AG04450 (cell line): ENCODE measurements at regions not wholly inside any gene's neighbourhood (a gene's known extent, or its start where the extent isn't known, plus 50 kb on each side); places are given as distances from the start of the nearest gene placed in this dataset.

Experiments used
- CTCF ChIA-PET: fragments of 300-600, 350-600 bp; formaldehyde crosslinking; extraction: SDS; loops from one replicate; lab custom pipeline; 2022; ENCODE audit warnings: antibody characterized with exemption, inconsistent platforms; lab: Charles Lee
- POLR2A ChIA-PET: fragments of 350-600 bp; formaldehyde crosslinking; extraction: SDS; loops from one replicate; lab custom pipeline; 2021; ENCODE audit warnings: antibody characterized with exemption, inconsistent platforms; lab: Yijun Ruan, JAX
- DNase-seq: peaks from one replicate; pipeline ENCODE4 v3.0.0-alpha.2; 2011; ENCODE audit warnings: low read depth, low spot score
- H3K27ac ChIP-seq: one replicate; pipeline ENCODE4 v1.5.1; 2012; ENCODE audit warnings: low read depth, low read length, control low read depth
- H3K27me3 ChIP-seq: one replicate; pipeline ENCODE4 v1.6.0; 2012; ENCODE audit warnings: low read length; ENCODE audit not compliant: control insufficient read depth, insufficient read depth
- H3K4me3 ChIP-seq: 2 replicates; pipeline ENCODE4 v1.5.1; 2011; ENCODE audit warnings: mild to moderate bottlenecking, low read depth, low read length, control low read depth
- H3K9me3 ChIP-seq: 2 replicates; pipeline ENCODE4 v1.5.1; 2012; ENCODE audit warnings: low read length; ENCODE audit not compliant: control insufficient read depth, insufficient read depth
- TF ChIP-seq, protein P1 (sequence below): IDR thresholded peaks from 2 replicates; pipeline ENCODE4 v1.5.1; 2011; ENCODE audit warnings: low read depth, low read length, control low read depth, inconsistent platforms

DNA sequence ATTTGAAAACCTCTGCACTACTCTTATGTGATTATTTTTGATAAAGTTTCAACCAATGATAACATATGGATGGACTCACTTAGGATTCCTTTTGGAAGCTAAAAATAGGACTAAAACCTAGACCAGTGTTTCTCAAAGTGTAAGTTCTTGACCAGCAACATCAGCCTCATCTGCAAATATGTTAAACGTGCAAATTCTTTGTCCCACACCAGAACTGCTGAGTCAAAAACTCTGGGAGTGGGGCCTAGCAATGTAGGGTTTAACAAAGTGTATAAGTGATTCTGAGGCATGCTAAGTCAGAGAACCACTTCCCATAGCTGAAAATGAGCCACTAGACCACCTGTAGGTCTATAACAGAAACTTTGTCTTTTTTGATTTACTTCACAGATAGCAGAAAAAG, 1247.2 kb upstream of the PIK3C3 start:
- POLR2A ChIA-PET = no interaction called here
- CTCF ChIA-PET = no interaction called here
- H3K9me3 ChIP-seq = no peaks in the 10 kb centered on the region
- H3K27ac ChIP-seq = no peak overlapping the region
- TF ChIP-seq, protein P1, sequence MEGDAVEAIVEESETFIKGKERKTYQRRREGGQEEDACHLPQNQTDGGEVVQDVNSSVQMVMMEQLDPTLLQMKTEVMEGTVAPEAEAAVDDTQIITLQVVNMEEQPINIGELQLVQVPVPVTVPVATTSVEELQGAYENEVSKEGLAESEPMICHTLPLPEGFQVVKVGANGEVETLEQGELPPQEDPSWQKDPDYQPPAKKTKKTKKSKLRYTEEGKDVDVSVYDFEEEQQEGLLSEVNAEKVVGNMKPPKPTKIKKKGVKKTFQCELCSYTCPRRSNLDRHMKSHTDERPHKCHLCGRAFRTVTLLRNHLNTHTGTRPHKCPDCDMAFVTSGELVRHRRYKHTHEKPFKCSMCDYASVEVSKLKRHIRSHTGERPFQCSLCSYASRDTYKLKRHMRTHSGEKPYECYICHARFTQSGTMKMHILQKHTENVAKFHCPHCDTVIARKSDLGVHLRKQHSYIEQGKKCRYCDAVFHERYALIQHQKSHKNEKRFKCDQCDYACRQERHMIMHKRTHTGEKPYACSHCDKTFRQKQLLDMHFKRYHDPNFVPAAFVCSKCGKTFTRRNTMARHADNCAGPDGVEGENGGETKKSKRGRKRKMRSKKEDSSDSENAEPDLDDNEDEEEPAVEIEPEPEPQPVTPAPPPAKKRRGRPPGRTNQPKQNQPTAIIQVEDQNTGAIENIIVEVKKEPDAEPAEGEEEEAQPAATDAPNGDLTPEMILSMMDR = no peak
- no peak overlapping the region for H3K4me3 ChIP-seq
- DNase-seq = no peak
- no peaks in the 10 kb centered on the region for H3K27me3 ChIP-seq

DNA sequence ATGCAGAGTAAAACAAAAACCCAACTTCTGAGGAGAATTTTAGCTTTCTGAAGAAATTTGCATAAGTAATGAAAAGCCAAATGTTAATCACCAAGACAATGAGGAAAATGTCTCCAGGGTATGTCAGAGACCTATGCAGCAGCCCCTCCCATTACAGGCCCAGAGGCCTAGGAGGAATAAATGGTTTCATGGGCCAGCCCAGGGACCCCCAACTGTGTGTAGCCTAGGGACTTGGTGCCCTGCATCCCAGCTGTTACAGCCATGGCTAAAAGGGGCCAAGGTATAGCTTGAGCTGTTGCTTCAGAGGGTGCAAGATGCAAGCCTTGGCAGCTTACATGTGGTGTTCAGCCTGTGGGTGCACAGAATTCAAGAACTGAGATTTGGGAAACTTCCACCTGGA, 1256.9 kb upstream of the PIK3C3 start:
- no peak overlapping the region for H3K4me3 ChIP-seq
- POLR2A ChIA-PET = no interaction called here
- no peaks in the 10 kb centered on the region for H3K27me3 ChIP-seq
- TF ChIP-seq, protein P1 = no peak
- no peak overlapping the region for H3K27ac ChIP-seq
- peaks cover 2% of the 10 kb centered on the region; the same call in 1 of the 2 replicates for H3K9me3 ChIP-seq
- no peak for DNase-seq
- CTCF ChIA-PET = no interaction called here

DNA sequence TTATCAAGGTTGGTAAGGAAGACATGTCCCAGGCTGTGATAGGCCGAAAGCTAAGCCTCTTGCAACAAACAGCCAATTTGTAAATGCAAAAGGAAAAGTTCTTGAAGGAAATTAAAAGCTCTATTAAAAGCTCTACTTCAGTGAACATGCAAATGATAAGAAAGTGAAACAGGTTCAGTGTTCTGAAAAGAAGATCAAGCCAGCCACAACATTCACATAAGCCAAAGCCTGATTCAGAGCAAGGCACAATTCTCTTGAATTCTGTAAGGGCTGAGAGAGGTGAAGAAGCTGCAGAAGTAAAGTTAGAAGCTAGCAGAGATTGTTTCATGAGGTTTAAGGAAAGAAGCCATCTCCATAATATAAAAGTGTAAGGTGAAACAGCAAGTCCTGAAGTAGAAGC, 1259.5 kb upstream of the PIK3C3 start:
- H3K27ac ChIP-seq = no peak overlapping the region
- ChIA-PET CTCF (no interaction called here), POLR2A (no interaction called here)
- peaks cover 2% of the 10 kb centered on the region; the same call in 1 of the 2 replicates for H3K9me3 ChIP-seq
- no peak for DNase-seq
- no peaks in the 10 kb centered on the region for H3K27me3 ChIP-seq
- TF ChIP-seq, protein P1 = no peak
- H3K4me3 ChIP-seq = no peak overlapping the region

DNA sequence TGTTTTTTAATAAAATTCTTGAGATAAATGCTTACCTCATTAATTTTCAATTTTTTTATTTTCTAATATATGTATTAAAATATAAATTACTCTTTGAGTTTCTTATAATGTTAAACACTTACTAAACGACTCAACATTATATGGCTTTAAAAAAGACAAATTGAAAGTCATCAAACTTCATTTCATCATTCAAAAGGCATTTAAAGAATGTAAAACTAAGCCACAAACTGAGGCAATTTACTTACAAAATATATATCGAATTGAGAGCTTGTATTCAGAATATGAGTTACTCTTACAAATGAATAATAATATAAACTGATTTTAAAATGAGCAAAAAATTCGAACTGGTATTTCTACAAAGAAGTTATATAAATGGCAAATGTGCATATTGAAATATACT, 1262.2 kb upstream of the PIK3C3 start:
- no peaks in the 10 kb centered on the region for H3K9me3 ChIP-seq
- H3K27ac ChIP-seq = no peak overlapping the region
- H3K27me3 ChIP-seq = no peaks in the 10 kb centered on the region
- H3K4me3 ChIP-seq = no peak overlapping the region
- ChIA-PET CTCF (no interaction called here), POLR2A (no interaction called here)
- no peak for DNase-seq
- TF ChIP-seq, protein P1 = no peak

DNA sequence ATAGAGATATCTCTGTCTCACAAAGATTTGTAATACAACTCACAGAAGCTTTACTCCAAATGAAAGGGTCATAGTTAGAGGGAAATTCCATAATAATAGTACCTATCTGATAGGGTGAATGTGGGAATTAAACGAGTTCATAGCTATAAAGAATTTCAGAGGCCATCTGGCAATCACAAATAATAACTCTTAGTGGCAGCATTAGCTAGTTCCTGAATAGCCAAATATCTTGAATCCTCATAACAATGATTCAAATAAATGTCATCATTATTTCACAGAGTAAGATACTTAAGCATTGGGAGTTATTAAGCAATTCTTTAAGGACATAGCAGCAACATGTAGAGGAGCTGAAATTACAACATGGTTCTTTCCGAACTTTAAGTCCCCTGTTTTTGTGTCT, 1265.0 kb upstream of the PIK3C3 start:
- CTCF ChIA-PET = no interaction called here
- TF ChIP-seq, protein P1 = no peak

More for the DNA sequence above, 1265.0 kb upstream of the PIK3C3 start:
- H3K4me3 ChIP-seq = no peak overlapping the region
- POLR2A ChIA-PET = no interaction called here
- H3K9me3 ChIP-seq = no peaks in the 10 kb centered on the region
- no peak overlapping the region for H3K27ac ChIP-seq
- H3K27me3 ChIP-seq = no peaks in the 10 kb centered on the region
- DNase-seq = no peak
